Stomach (tissue), 4 donors: ENCODE measurements at regions not wholly inside any gene's neighbourhood (a gene's known extent, or its start where the extent isn't known, plus 50 kb on each side); places are given as distances from the start of the nearest gene placed in this dataset.

Source experiments
- CTCF ChIP-seq, 7 experiments: fragments of 450-650 bp in 4 of 7; fragments of 200-600 bp in 3 of 7; sonication (generic) in 3 of 7; IDR thresholded peaks; one replicate each; pipeline ENCODE4 v1.5.1; 2016 to 2019; ENCODE audit warnings: antibody characterized with exemption in 7 of 7, control low read depth in 2 of 7, mild to moderate bottlenecking in 1 of 7
- POLR2A ChIP-seq, 4 donors: fragments of 450-650 bp; IDR thresholded peaks; one replicate each; pipeline ENCODE4 v1.6.1; 2016; ENCODE audit warnings: antibody characterized with exemption in 4 of 4, control low read depth in 2 of 4, mild to moderate bottlenecking in 1 of 4, moderate library complexity in 1 of 4
- POLR2AphosphoS5 ChIP-seq, 3 donors: sonication (generic); formaldehyde crosslinking; IDR thresholded peaks; one replicate each; pipeline ENCODE4 v1.6.1; 2016; ENCODE audit warnings: antibody characterized with exemption in 3 of 3

- TF ChIP-seq CTCF (IDR thresholded peaks at IDR 0.05): no peak
- no peak for TF ChIP-seq POLR2AphosphoS5 (IDR thresholded peaks at IDR 0.05)
- TF ChIP-seq POLR2A (IDR thresholded peaks at IDR 0.05): no peak
These were observed 58.6 kb upstream of the MANEA start for GRCh38 chr6:95518630-95519227.
